Sigmoid colon (tissue), 4 donors: ENCODE measurements at regions not wholly inside any gene's neighbourhood (a gene's known extent, or its start where the extent isn't known, plus 50 kb on each side); places are given as distances from the start of the nearest gene placed in this dataset.
"Not testable (repeated sequence)": the region's sequence is repeated elsewhere in the genome, so short reads cannot be mapped to it uniquely, and the experiment has no call there.

ENCODE experiments used
- EP300 ChIP-seq, 4 donors: sonication (generic); formaldehyde crosslinking; IDR thresholded peaks; one replicate each; pipeline ENCODE4 v1.6.1; 2017; ENCODE audit warnings: antibody characterized with exemption in 4 of 4
- POLR2AphosphoS5 ChIP-seq, 4 donors: sonication (generic); formaldehyde crosslinking; IDR thresholded peaks; one replicate each; pipeline ENCODE4 v1.6.1; 2017; ENCODE audit warnings: antibody characterized with exemption in 4 of 4
- TF ChIP-seq, protein P1 (sequence below), 4 experiments: fragments of 450-650 bp in 3 of 4; fragments of 200-600 bp in 1 of 4; IDR thresholded peaks; one replicate each; pipeline ENCODE4 v1.5.1; 2016 to 2019; ENCODE audit warnings: antibody characterized with exemption in 4 of 4, mild to moderate bottlenecking in 3 of 4, moderate library complexity in 2 of 4

DNA sequence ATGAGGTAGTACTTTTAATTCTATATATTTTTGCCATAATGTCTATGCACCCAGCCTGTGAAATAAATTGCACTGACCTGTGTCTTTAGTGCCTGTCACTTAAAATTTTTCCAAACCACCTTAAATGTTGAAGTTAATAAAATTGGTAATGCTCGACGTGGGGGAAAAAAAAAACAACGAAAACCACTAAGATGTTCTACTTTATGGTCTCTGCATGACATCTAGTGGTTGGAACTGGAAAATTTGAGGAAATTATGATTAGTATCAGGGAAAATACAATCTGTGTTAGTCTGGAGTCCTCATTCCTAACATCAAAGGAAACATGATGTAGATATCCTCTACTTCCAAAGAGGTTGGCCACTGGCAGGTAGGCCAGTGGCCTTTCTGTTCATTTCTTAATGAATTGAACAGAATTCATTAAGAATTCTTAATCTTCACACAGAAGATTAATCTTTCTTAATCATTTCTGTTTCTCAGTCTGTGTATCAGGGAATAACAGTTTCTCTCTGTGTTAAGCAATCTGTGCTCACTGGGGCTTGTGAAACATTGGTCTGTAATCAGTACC is 268.8 kb upstream of the POTED start:
- TF ChIP-seq, protein P1, sequence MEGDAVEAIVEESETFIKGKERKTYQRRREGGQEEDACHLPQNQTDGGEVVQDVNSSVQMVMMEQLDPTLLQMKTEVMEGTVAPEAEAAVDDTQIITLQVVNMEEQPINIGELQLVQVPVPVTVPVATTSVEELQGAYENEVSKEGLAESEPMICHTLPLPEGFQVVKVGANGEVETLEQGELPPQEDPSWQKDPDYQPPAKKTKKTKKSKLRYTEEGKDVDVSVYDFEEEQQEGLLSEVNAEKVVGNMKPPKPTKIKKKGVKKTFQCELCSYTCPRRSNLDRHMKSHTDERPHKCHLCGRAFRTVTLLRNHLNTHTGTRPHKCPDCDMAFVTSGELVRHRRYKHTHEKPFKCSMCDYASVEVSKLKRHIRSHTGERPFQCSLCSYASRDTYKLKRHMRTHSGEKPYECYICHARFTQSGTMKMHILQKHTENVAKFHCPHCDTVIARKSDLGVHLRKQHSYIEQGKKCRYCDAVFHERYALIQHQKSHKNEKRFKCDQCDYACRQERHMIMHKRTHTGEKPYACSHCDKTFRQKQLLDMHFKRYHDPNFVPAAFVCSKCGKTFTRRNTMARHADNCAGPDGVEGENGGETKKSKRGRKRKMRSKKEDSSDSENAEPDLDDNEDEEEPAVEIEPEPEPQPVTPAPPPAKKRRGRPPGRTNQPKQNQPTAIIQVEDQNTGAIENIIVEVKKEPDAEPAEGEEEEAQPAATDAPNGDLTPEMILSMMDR (IDR thresholded peaks at IDR 0.05) = not testable (repeated sequence)
- TF ChIP-seq POLR2AphosphoS5, EP300 (IDR thresholded peaks at IDR 0.05): not testable (repeated sequence)
